HG03558 (cell line): ENCODE measurements at regions not wholly inside any gene's neighbourhood (a gene's known extent, or its start where the extent isn't known, plus 50 kb on each side); places are given as distances from the start of the nearest gene placed in this dataset.
"Not testable (repeated sequence)": the region's sequence is repeated elsewhere in the genome, so short reads cannot be mapped to it uniquely, and the experiment has no call there.

ENCODE experiments used
- ATAC-seq: cut with Tn5 transposase; IDR thresholded peaks from one replicate; pipeline ENCODE4 v1.9.1; 2021; ENCODE audit warnings: moderate number of reproducible peaks; ENCODE audit not compliant: unreplicated experiment; ENCODE audit errors: extremely low read depth

DNA sequence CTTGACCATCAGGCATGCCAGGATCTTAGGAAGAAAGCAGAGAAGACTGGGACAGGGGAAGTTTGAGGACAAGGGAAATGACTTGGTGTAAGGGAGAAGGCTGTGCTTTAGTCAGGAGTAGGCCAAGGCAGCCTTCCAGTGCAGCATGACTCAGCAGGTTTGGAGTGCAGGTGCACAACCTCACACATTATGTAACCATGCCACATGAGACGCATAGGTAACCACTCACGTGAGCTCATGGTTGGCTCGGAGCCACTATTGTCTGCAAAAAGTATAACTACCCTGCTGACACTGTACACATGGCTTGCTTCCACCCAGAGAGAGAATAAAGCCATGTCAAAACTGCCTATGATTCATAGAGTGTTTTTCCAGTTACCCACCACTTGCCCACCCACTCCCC, 715.9 kb downstream of the SMARCA1 start:
- no peak for ATAC-seq

DNA sequence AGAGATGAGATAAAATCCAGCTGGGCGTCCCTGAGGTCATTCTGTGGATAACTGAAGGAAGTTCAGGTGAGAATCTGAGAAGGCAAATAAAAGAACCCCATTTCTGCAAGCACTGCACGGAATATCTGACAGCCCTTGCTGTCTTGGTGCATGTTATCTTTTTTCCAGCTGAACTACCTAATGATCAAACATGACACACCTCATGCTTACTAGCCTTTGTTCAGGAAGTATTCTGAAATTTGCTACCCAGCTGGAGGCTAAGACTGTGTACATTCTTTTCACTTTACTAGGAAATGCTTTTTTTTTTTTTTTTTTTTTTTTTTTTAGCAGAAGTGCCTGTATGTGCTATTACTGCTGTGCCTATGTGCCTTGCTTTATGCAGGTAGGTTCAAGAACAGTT, 718.1 kb downstream of the SMARCA1 start:
- no peak for ATAC-seq

DNA sequence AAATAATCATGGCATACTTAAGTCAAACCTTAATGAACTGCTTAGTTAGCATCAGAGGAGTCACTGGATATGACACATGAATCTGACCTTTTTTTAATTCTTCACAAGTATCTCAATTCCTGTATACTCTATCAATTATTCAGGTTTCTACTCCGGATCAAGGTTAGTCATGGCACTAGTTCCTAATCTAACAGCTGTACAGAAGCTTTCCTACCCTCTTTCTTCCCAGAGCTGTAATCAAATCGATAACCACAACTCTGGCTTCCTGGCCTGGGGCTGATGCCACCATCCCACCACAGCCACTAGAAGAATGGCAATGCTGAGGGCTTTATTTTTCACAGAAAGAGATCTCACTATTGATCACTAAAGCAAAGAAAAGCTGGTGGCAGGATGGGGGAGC, 718.5 kb downstream of the SMARCA1 start:
- ATAC-seq: no peak

DNA sequence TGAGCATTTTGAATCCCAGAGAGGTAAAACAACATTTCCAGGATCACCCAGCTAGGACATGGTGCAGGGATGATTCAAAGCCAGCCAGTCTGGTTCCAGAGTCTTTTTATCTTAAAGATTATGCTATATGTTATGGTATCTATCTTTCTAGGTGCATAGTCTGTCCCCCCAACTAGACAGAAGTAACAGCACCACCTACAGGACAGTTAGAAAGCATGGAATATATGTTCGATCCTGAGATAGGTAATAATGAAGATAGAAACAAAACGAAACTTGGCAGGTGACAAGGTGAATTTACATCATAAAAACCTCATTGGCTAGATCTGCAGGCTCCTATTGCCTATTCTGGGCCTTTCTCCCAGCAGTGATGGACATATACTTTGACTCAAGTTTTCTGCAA, 723.2 kb downstream of the SMARCA1 start:
- ATAC-seq: no peak

DNA sequence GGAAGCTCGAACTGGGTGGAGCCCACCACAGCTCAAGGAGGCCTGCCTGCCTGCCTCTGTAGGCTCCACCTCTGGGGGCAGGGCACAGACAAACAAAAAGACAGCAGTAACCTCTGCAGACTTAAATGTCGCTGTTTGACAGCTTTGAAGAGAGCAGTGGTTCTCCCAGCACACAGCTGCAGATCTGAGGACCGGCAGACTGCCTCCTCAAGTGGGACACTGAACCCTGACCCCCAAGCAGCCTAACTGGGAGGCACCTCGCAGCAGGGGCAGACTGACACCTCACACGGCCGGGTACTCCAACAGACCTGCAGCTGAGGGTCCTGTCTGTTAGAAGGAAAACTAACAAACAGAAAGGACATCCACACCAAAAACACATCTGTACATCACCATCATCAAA, 730.9 kb upstream of the ACTRT1 start:
- not testable (repeated sequence) for ATAC-seq

DNA sequence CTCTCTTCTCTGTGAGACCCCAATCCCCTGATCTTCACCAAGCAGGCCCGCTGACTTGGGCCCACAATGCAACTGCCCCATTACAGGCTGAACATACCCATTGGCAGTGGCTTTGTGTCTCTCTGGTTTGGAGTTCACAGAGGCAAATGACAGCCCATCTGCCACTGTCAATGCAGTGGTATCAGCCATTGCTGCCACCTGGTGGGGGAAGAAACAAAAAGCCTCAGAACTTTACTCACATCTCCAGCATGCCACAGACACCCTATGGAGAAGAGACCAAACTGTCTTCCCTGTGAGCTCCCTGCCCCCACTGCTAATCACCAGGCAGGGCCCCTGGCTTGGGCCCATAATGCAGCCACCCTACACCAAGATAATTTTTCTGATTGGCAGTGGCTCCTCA, 729.3 kb upstream of the ACTRT1 start:
- no peak for ATAC-seq

DNA sequence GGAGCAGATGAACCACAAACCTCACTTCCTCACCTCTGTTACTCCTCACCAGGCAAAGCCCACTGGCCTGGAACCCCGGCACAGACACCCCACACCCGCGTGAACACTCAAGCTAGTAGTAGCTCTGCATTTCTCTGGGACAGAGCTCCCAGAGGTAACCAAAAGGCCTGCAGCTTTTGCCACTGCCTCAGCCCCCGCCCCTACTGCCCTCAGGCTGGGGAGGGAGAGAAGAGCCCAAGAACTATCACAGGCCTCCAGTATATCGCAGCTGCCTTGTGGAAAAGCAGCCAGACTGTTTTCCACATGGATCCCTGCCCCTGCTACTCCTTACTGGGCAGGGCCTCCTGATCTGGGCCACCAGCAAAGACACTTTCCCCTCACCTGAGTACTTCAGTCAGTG, 728.7 kb upstream of the ACTRT1 start:
- ATAC-seq: no peak

DNA sequence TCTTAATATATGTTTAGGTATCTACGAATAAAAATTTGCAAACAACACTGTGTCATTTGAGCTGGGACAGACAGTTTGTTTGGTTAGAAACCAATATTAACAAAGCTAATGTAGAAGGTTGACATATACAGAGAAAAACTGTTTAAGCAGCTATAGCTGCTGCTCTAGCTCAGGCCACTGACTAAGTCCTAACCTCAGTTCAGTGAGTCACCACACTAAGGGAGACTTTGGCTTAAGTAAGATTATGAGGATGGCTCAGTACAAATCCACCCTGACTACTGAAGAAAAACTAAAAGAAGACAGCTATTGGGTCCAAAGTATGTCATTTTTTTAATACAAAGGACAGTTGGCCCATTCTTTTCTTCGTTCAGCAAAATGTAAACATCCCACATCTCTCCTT, 717.3 kb upstream of the ACTRT1 start:
- ATAC-seq: no peak

GRCh38 chrX:128759745-128760144, 707.5 kb upstream of the ACTRT1 start:
- ATAC-seq: no peak

DNA sequence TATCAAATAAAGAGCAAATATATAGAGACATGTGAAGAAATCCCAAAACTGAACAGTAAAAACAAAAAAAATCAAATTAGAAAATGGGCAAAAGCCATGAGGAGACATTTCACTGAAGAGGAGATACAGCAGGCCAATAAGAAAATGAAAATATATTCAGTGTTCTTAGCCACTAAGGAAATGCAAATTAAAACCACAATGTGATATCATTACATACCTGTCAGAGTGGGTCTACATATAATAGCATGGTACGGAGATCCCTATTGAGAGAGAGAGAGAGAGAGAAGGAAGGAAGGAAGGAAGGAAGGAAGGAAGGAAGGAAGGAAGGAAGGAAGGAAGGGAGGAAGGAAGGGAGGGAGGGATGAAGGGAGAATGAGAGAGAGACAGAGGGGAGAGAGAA, 707.0 kb upstream of the ACTRT1 start:
- ATAC-seq: no peak

DNA sequence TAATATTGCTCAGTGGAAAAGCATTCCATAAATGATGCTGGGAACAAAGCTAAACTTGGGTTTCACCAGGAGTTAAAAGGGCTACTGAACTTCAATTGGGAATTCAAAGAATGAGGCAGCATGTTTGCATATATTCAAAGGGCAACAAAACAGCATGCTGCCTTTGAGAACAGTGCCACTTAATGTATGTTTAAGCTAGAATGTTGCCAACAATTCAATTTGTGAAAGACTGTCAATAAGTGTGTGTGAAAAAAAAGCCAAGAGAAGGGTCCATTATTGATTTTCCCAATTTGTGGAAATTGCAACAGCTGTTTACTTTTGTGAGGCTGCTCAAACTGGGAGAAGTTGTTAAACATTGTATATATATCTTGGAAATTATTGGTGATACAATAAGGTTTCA, 701.9 kb upstream of the ACTRT1 start:
- no peak for ATAC-seq

GRCh38 chrX:128739539-128739938, 687.3 kb upstream of the ACTRT1 start:
- no peak for ATAC-seq

- ATAC-seq: no peak
Observed at GRCh38 chrX:128728943-128729342, 676.7 kb upstream of the ACTRT1 start.

GRCh38 chrX:128717635-128718578, 665.7 kb upstream of the ACTRT1 start:
- ATAC-seq: no peak

- ATAC-seq: no peak
Observed at GRCh38 chrX:128714425-128714824, 662.2 kb upstream of the ACTRT1 start.

- ATAC-seq: no peak
Observed at GRCh38 chrX:128699716-128700285, 647.6 kb upstream of the ACTRT1 start.

- no peak for ATAC-seq
Observed at GRCh38 chrX:128698573-128699181, 646.5 kb upstream of the ACTRT1 start.

DNA sequence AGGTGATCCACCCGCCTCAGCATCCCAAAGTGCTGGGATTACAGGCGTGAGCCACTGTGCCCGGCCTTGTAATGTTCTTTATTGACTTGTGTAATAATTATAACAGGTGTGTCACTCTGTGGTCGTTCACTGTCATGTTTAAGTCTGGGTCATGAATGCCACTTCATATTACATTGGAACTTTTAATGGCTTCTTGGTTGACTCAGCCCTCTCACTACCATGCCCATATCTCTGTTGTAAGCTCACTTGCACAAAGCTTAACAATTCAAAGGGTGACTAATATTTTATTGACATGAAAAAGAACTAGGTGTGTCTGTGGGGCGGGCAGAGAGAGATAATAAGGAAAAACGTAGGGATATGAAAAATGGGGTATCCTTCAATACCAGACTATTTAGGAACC, 639.7 kb upstream of the ACTRT1 start:
- no peak for ATAC-seq

DNA sequence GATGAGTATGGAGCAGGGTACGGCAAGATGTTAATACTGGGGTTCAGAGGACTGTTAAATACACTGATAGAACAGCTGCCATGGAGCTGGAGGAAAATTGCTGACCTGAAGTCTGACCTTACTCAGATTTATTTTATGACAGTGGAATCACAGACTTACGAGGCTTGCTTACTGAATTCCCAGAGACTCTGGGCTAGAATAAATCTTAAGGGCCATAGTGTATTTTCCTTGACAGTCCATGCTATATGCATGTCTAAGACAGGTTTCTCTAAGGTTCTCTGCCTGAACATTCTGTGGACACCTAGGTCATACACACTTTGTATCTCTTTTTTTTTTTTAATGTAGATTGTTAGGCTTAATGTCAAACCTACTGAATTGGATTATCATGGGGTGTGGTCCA, 633.2 kb upstream of the ACTRT1 start:
- ATAC-seq: no peak

- ATAC-seq: no peak
Observed at GRCh38 chrX:128676651-128677050, 624.4 kb upstream of the ACTRT1 start.

DNA sequence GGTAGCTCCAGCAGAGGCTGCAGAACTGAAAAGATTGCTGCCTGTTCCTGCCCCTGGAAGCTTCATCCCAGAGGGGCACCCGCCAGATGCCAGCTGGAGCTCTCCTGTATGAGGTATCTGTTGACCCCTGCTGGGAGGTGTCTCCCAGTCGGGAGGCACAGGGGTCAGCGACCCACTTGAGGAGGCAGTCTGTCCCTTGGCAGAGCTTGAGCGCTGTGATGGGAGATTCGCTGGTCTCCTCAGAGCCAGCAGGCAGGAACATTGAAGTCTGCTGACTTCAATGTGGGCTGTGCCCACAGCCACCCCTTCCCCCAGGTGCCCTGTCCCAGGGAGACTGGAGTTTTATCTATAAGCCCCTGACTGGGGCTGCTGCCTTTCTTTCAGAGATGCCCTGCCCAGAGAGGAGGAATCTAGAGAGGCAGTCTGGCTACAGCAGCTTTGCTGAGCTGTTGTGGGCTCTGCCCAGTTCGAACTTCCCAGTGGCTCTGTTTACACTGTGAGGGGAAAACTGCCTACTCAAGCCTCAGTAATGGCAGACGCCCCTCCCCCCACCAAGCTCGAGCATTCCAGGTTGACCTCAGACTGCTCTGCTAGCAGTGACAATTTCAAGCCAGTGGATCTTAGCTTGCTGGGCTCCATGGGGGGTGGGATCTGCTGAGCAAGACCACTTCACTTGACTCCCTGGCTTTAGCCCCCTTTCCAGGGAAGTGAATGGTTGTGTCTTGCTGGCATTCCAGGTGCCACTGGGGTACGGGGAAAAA, 622.3 kb upstream of the ACTRT1 start:
- not testable (repeated sequence) for ATAC-seq
